Natural killer cell (primary cell): ENCODE measurements at regions not wholly inside any gene's neighbourhood (a gene's known extent, or its start where the extent isn't known, plus 50 kb on each side); places are given as distances from the start of the nearest gene placed in this dataset.

ENCODE experiments used
- ATAC-seq, 3 donors: fragments of 150-1000 bp in 2 of 3; fragments of 200-7000 bp in 1 of 3; cut with Tn5 transposase; 1 replicate in 1 of 3; 2 replicates in 2 of 3; pipeline ENCODE4 v1.10.0; 2021; ENCODE audit warnings: mild to moderate bottlenecking in 2 of 3, moderate library complexity in 2 of 3
- DNase-seq, 2 donors: peaks; one replicate each; pipeline versions ENCODE4 v3.0.0 to v3.0.0-alpha.2; 2013 to 2021; ENCODE audit warnings: mixed read lengths in 1 of 2
- H3K27ac ChIP-seq: one replicate; pipeline ENCODE4 v1.5.1; 2013; ENCODE audit warnings: mild to moderate bottlenecking, low read length
- H3K27me3 ChIP-seq: one replicate; pipeline ENCODE4 v1.6.1; 2013; ENCODE audit warnings: low read length; ENCODE audit not compliant: control insufficient read depth, insufficient read depth
- H3K36me3 ChIP-seq: one replicate; pipeline ENCODE4 v1.6.1; 2013; ENCODE audit warnings: low read length; ENCODE audit not compliant: control insufficient read depth, insufficient read depth
- H3K4me1 ChIP-seq: one replicate; pipeline ENCODE4 v1.6.1; 2013; ENCODE audit warnings: low read length; ENCODE audit not compliant: control insufficient read depth, insufficient read depth
- H3K4me3 ChIP-seq: one replicate; pipeline ENCODE4 v1.5.1; 2013; ENCODE audit warnings: low read length
- H3K9me3 ChIP-seq: one replicate; pipeline ENCODE4 v1.6.1; 2013; ENCODE audit warnings: low read length; ENCODE audit not compliant: control insufficient read depth, insufficient read depth
- H3K27ac Mint-ChIP-seq, 2 donors: one replicate each; pipeline ENCODE4 v1.8.0; 2022; ENCODE audit warnings: mild to moderate bottlenecking in 2 of 2, mixed read lengths in 2 of 2, moderate library complexity in 1 of 2
- H3K27me3 Mint-ChIP-seq, 2 donors: one replicate each; pipeline ENCODE4 v1.8.0; 2022; ENCODE audit warnings: low read depth in 2 of 2, mixed read lengths in 2 of 2
- H3K36me3 Mint-ChIP-seq: one replicate; pipeline ENCODE4 v1.8.0; 2022; ENCODE audit warnings: mixed read lengths
- H3K4me1 Mint-ChIP-seq, 2 donors: one replicate each; pipeline ENCODE4 v1.8.0; 2022; ENCODE audit warnings: mixed read lengths in 2 of 2
- H3K4me3 Mint-ChIP-seq: one replicate; pipeline ENCODE4 v1.8.0; 2022; ENCODE audit warnings: mild to moderate bottlenecking, moderate library complexity, mixed read lengths
- H3K9me3 Mint-ChIP-seq, 2 donors: one replicate each; pipeline ENCODE4 v1.8.0; 2022; ENCODE audit warnings: mixed read lengths in 2 of 2
- CTCF ChIP-seq: fragments of 200-600 bp; IDR thresholded peaks from one replicate; pipeline ENCODE4 v1.8.0; 2022; ENCODE audit warnings: antibody characterized with exemption
- WGBS: methylation state at CpG from one replicate; pipeline ENCODE4 v1.1.7; 2013; ENCODE audit warnings: missing lambda C conversion rate; ENCODE audit not compliant: insufficient coverage; 5-methylcytosine and 5-hydroxymethylcytosine counted together
- intact Hi-C: fragments of 100-400 bp; cut with micrococcal nuclease; formaldehyde crosslinking; loops from one replicate; pipeline ENCODE4 v1.14.2; 2022

- no peaks in the 10 kb centered on the region for H3K36me3 ChIP-seq
- no peak for DNase-seq
- no peak for TF ChIP-seq CTCF
- no peak overlapping the region for H3K27ac ChIP-seq
- no peaks in the 10 kb centered on the region for H3K27me3 ChIP-seq
- no peak overlapping the region for H3K4me3 ChIP-seq
- H3K4me1 ChIP-seq: no peaks in the 10 kb centered on the region
- Mint-ChIP-seq H3K4me3 (no peak overlapping the region), H3K4me1 (no peaks in the 10 kb centered on the region), H3K27ac (no peak overlapping the region), H3K27me3 (peaks cover 21 to 35% of the 10 kb centered on the region in 2 donors), H3K9me3 (no peaks in the 10 kb centered on the region), H3K36me3 (no peaks in the 10 kb centered on the region)
- WGBS: 93% methylated on average over 5 of the region's 5 CpGs
- intact Hi-C loops: no loop called here
- no peaks in the 10 kb centered on the region for H3K9me3 ChIP-seq
- ATAC-seq: no peak
These were observed 98.4 kb upstream of the TNR start for GRCh38 chr1:175841738-175842187.

- Mint-ChIP-seq H3K27me3 (peaks cover 17 to 28% of the 10 kb centered on the region in 2 donors), H3K4me3 (no peak overlapping the region), H3K4me1 (no peaks in the 10 kb centered on the region), H3K27ac (no peak overlapping the region), H3K9me3 (no peaks in the 10 kb centered on the region), H3K36me3 (no peaks in the 10 kb centered on the region)
- WGBS: 66% methylated on average over 5 of the region's 5 CpGs
- Histone ChIP-seq H3K36me3 (no peaks in the 10 kb centered on the region), H3K27me3 (no peaks in the 10 kb centered on the region), H3K9me3 (no peaks in the 10 kb centered on the region), H3K4me1 (no peaks in the 10 kb centered on the region), H3K27ac (no peak overlapping the region), H3K4me3 (no peak overlapping the region)
- DNase-seq: no peak
- TF ChIP-seq CTCF: no peak
- ATAC-seq: no peak
- intact Hi-C loops: no loop called here
These were observed 97.4 kb upstream of the TNR start for GRCh38 chr1:175840787-175841186.

- H3K4me1 ChIP-seq: no peaks in the 10 kb centered on the region
- DNase-seq (no peak), ATAC-seq (no peak)
- Mint-ChIP-seq H3K9me3 (no peaks in the 10 kb centered on the region), H3K27me3 (peaks cover 17 to 21% of the 10 kb centered on the region in 2 donors), H3K36me3 (no peaks in the 10 kb centered on the region), H3K4me3 (no peak overlapping the region), H3K4me1 (no peaks in the 10 kb centered on the region), H3K27ac (no peak overlapping the region)
- H3K4me3 ChIP-seq: no peak overlapping the region
- H3K9me3 ChIP-seq: no peaks in the 10 kb centered on the region
- no peak for TF ChIP-seq CTCF
- 56% methylated on average over 9 of the region's 9 CpGs for WGBS
- H3K36me3 ChIP-seq: no peaks in the 10 kb centered on the region
- intact Hi-C loops: no loop called here
- H3K27ac ChIP-seq: no peak overlapping the region
- no peaks in the 10 kb centered on the region for H3K27me3 ChIP-seq
These were observed 96.6 kb upstream of the TNR start for GRCh38 chr1:175839779-175840669.

- no peaks in the 10 kb centered on the region for H3K4me1 Mint-ChIP-seq
- Histone ChIP-seq H3K4me1 (no peaks in the 10 kb centered on the region), H3K27me3 (no peaks in the 10 kb centered on the region), H3K36me3 (no peaks in the 10 kb centered on the region), H3K9me3 (no peaks in the 10 kb centered on the region), H3K4me3 (no peak overlapping the region), H3K27ac (no peak overlapping the region)
- H3K9me3 Mint-ChIP-seq: no peaks in the 10 kb centered on the region
- DNase-seq: no peak
- no peak for TF ChIP-seq CTCF
- H3K27ac Mint-ChIP-seq: no peak overlapping the region
- no peaks in the 10 kb centered on the region for H3K36me3 Mint-ChIP-seq
- intact Hi-C loops: no loop called here
- H3K4me3 Mint-ChIP-seq: no peak overlapping the region
- no CpG with 5 or more reads among the region's 1 CpG for WGBS
- peaks cover 3 to 4% of the 10 kb centered on the region in 2 donors for H3K27me3 Mint-ChIP-seq
- no peak for ATAC-seq
These were observed 91.2 kb upstream of the TNR start for GRCh38 chr1:175834597-175834996.
